ENCODE measurements at regions not wholly inside any gene's neighbourhood (a gene's known extent, or its start where the extent isn't known, plus 50 kb on each side); places are given as distances from the start of the nearest gene placed in this dataset.
"Not testable (repeated sequence)": the region's sequence is repeated elsewhere in the genome, so short reads cannot be mapped to it uniquely, and the experiment has no call there.

DNA sequence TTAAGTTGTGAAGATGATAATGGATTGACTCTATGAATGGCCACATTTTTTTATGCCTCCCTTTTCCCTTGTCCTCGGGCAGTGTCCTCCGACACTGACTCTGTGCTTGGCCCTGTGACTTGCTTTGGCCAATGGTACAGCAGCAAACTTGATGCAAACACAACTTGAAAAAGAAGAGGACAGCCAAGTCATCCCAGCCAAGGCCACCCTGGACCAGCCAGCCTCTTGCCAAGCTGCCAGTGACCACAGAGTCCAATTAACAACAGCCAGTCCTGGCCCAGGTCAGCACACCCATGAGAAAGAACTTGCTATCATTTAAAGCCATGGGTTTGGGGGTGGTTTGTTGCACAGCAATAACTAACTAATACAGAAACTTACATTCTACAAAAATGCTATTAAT is 63.4 kb upstream of the SLC35C1 start:
- Histone ChIP-seq H3K4me3 (ENCODE audit: insufficient read depth, low read length) (no peak overlapping the region), H3K4me2 (ENCODE audit: insufficient read depth, low read length) (no peak overlapping the region), H3K79me2 (ENCODE audit: insufficient read depth, low read length) (no peaks in the 10 kb centered on the region), H2AFZ (ENCODE audit: low read length) (no peak overlapping the region), H3K9me3 (ENCODE audit: low read depth, low read length) (no peaks in the 10 kb centered on the region), H3K27ac (ENCODE audit: low read depth, low read length) (no peak overlapping the region), H3K4me1 (ENCODE audit: insufficient read depth, low read length) (peaks cover 3% of the 10 kb centered on the region), H3K36me3 (ENCODE audit: insufficient read depth, low read length) (no peaks in the 10 kb centered on the region), H4K20me1 (ENCODE audit: insufficient read depth, low read length) (no peaks in the 10 kb centered on the region), H3K27me3 (ENCODE audit: insufficient read depth, low read length) (peaks cover 22% of the 10 kb centered on the region)
- no peak for DNase-seq (ENCODE audit: insufficient read length, low spot score, missing footprints)
- TF ChIP-seq, protein P1, sequence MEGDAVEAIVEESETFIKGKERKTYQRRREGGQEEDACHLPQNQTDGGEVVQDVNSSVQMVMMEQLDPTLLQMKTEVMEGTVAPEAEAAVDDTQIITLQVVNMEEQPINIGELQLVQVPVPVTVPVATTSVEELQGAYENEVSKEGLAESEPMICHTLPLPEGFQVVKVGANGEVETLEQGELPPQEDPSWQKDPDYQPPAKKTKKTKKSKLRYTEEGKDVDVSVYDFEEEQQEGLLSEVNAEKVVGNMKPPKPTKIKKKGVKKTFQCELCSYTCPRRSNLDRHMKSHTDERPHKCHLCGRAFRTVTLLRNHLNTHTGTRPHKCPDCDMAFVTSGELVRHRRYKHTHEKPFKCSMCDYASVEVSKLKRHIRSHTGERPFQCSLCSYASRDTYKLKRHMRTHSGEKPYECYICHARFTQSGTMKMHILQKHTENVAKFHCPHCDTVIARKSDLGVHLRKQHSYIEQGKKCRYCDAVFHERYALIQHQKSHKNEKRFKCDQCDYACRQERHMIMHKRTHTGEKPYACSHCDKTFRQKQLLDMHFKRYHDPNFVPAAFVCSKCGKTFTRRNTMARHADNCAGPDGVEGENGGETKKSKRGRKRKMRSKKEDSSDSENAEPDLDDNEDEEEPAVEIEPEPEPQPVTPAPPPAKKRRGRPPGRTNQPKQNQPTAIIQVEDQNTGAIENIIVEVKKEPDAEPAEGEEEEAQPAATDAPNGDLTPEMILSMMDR (IDR thresholded peaks at IDR 0.05; ENCODE audit: extremely low read depth, low read depth, low read length): no peak

DNA sequence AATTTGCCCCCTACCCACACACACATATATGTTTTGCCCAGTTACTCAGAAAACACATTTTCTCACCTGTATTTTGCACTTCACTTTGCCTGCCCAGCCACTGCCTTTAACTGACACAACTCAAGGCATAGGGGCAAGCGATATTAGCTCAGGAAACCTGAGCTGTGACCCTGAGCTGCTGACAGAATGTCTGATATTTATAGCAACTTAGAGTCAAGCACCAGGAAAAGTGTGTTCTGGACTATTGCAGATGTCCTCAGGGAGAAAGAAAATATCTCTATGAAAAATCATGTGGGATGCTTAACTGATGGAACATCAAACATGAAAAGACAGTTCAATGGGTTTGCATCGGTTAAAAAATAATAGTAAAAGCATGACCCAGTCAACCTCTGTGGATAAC is 63.9 kb upstream of the SLC35C1 start:
- Histone ChIP-seq H3K4me3 (ENCODE audit: insufficient read depth, low read length) (no peak overlapping the region), H3K36me3 (ENCODE audit: insufficient read depth, low read length) (no peaks in the 10 kb centered on the region), H3K27me3 (ENCODE audit: insufficient read depth, low read length) (peaks cover 22% of the 10 kb centered on the region), H3K4me2 (ENCODE audit: insufficient read depth, low read length) (no peak overlapping the region), H3K9me3 (ENCODE audit: low read depth, low read length) (no peaks in the 10 kb centered on the region), H3K79me2 (ENCODE audit: insufficient read depth, low read length) (no peaks in the 10 kb centered on the region), H3K27ac (ENCODE audit: low read depth, low read length) (no peak overlapping the region), H4K20me1 (ENCODE audit: insufficient read depth, low read length) (no peaks in the 10 kb centered on the region), H3K4me1 (ENCODE audit: insufficient read depth, low read length) (peaks cover 3% of the 10 kb centered on the region), H2AFZ (ENCODE audit: low read length) (no peak overlapping the region)
- TF ChIP-seq, protein P1 (IDR thresholded peaks at IDR 0.05; ENCODE audit: extremely low read depth, low read depth, low read length): no peak
- no peak for DNase-seq (ENCODE audit: insufficient read length, low spot score, missing footprints)

DNA sequence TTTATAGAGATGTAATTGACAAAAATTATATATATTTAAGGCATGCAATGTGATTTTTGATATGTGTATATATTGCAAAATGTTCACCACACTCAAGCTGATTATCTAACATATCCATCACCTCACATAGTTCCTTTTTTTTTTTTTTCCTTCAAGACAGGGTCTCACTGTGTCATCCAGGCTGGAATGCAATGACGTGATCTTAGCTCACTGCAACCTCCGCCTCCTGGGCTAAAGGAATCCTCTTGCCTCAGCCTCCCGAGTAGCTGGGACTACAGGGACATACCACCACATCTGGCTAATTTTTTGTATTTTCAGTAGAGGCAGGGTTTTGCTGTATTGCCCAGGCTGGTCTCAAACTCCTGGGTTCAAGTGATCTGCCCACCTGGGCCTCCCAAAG is 65.1 kb upstream of the SLC35C1 start:
- TF ChIP-seq, protein P1 (IDR thresholded peaks at IDR 0.05; ENCODE audit: extremely low read depth, low read depth, low read length): no peak
- no peak overlapping the region for H2AFZ ChIP-seq (ENCODE audit: low read length)

DNA sequence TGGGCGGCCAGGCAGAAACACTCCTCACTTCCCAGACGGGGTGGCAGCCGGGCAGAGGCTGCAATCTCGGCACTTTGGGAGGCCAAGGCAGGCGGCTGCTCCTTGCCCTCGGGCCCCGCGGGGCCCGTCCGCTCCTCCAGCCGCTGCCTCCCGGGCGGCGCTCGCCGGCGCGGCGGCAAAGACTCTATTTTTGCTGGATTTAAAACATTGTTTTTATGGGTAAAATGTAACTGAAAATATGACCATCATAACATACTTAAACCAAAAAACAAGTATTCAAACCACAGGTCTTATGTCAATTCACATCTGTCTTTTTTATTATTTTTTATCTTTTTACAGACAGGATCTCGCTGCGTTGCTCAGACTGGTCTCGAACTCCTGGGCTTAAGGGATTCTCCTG is 65.9 kb upstream of the SLC35C1 start:
- not testable (repeated sequence) for DNase-seq (ENCODE audit: insufficient read length, low spot score, missing footprints); H3K4me1 ChIP-seq (ENCODE audit: insufficient read depth, low read length); H2AFZ ChIP-seq (ENCODE audit: low read length); H3K36me3 ChIP-seq (ENCODE audit: insufficient read depth, low read length); H4K20me1 ChIP-seq (ENCODE audit: insufficient read depth, low read length); H3K4me2 ChIP-seq (ENCODE audit: insufficient read depth, low read length); H3K4me3 ChIP-seq (ENCODE audit: insufficient read depth, low read length); H3K27ac ChIP-seq (ENCODE audit: low read depth, low read length); H3K9me3 ChIP-seq (ENCODE audit: low read depth, low read length); H3K79me2 ChIP-seq (ENCODE audit: insufficient read depth, low read length)
- peaks cover 25% of the 10 kb centered on the region for H3K27me3 ChIP-seq (ENCODE audit: insufficient read depth, low read length)

More for the DNA sequence above, 65.1 kb upstream of the SLC35C1 start:
- Histone ChIP-seq H3K4me2 (ENCODE audit: insufficient read depth, low read length) (no peak overlapping the region), H3K27me3 (ENCODE audit: insufficient read depth, low read length) (peaks cover 22% of the 10 kb centered on the region), H3K36me3 (ENCODE audit: insufficient read depth, low read length) (no peaks in the 10 kb centered on the region), H4K20me1 (ENCODE audit: insufficient read depth, low read length) (no peaks in the 10 kb centered on the region), H3K79me2 (ENCODE audit: insufficient read depth, low read length) (no peaks in the 10 kb centered on the region), H3K4me1 (ENCODE audit: insufficient read depth, low read length) (peaks cover 3% of the 10 kb centered on the region), H3K4me3 (ENCODE audit: insufficient read depth, low read length) (no peak overlapping the region), H3K9me3 (ENCODE audit: low read depth, low read length) (no peaks in the 10 kb centered on the region), H3K27ac (ENCODE audit: low read depth, low read length) (no peak overlapping the region)
- DNase-seq (ENCODE audit: insufficient read length, low spot score, missing footprints): no peak

DNA sequence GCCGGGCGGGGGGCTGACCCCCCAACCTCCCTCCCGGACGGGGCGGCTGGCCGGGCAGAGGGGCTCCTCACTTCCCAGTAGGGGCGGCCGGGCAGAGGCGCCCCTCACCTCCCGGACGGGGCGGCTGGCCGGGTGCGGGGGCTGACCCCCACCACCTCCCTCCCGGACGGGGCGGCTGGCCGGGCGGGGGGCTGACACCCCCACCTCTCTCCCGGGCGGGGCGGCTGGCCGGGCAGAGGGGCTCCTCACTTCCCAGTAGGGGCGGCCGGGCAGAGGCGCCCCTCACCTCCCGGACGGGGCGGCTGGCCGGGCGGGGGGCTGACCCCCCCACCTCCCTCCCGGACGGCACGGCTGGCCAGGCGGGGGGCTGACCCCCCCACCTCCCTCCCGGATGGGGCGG is 66.8 kb upstream of the SLC35C1 start:
- H3K27me3 ChIP-seq (ENCODE audit: insufficient read depth, low read length): peaks cover 24% of the 10 kb centered on the region
- H3K4me1 ChIP-seq (ENCODE audit: insufficient read depth, low read length); H3K79me2 ChIP-seq (ENCODE audit: insufficient read depth, low read length); H4K20me1 ChIP-seq (ENCODE audit: insufficient read depth, low read length); H3K4me2 ChIP-seq (ENCODE audit: insufficient read depth, low read length); H3K9me3 ChIP-seq (ENCODE audit: low read depth, low read length); H3K4me3 ChIP-seq (ENCODE audit: insufficient read depth, low read length); H2AFZ ChIP-seq (ENCODE audit: low read length); H3K36me3 ChIP-seq (ENCODE audit: insufficient read depth, low read length); DNase-seq (ENCODE audit: insufficient read length, low spot score, missing footprints); H3K27ac ChIP-seq (ENCODE audit: low read depth, low read length): not testable (repeated sequence)

All from osteoblast (primary cell).